ENCODE measurements at regions not wholly inside any gene's neighbourhood (a gene's known extent, or its start where the extent isn't known, plus 50 kb on each side); places are given as distances from the start of the nearest gene placed in this dataset.
A peak's percentile ranks its signal among the peaks of the same experiment; 100 is the strongest.

- TF ChIP-seq ELK4 (CRISPR knock-in tag; IDR thresholded peaks at IDR 0.05; ENCODE audit: borderline replicate concordance) (no peak), ZNF264 (CRISPR knock-in tag; IDR thresholded peaks at IDR 0.05) (peak; percentile 59; the same call in 1 of the 2 replicates), HNF4A (CRISPR knock-in tag; IDR thresholded peaks at IDR 0.05) (peak; percentile 91), PRDM10 (CRISPR knock-in tag; IDR thresholded peaks at IDR 0.05; ENCODE audit: low read depth) (0 out of 2 replicates have a peak, but pooled peaks have one; percentile 32), CBFB (CRISPR knock-in tag; IDR thresholded peaks at IDR 0.05) (no peak), ETV5 (CRISPR knock-in tag; IDR thresholded peaks at IDR 0.05; ENCODE audit: borderline replicate concordance) (peak; percentile 56; the same call in 1 of the 2 replicates), ZNF577 (CRISPR knock-in tag; IDR thresholded peaks at IDR 0.05; ENCODE audit: borderline replicate concordance, low read depth) (no peak), HNF4G (IDR thresholded peaks at IDR 0.05; ENCODE audit: borderline replicate concordance, low read depth, low read length) (peak; percentile 77; the same call in 1 of the 2 replicates), HNF4G (CRISPR knock-in tag; IDR thresholded peaks at IDR 0.05; ENCODE audit: borderline replicate concordance, low read depth) (peak; percentile 78; the same call in 1 of the 2 replicates), ZNF331 (CRISPR knock-in tag; IDR thresholded peaks at IDR 0.05) (peak; percentile 93), TCF7 (IDR thresholded peaks at IDR 0.05; ENCODE audit: low read depth) (0 out of 2 replicates have a peak, but pooled peaks have one; percentile 21), ZNF225 (CRISPR knock-in tag; IDR thresholded peaks at IDR 0.05) (no peak), SOX6 (IDR thresholded peaks at IDR 0.05) (no peak), SOX6 (CRISPR knock-in tag; IDR thresholded peaks at IDR 0.05) (peak; percentile 82), HCFC1 (IDR thresholded peaks at IDR 0.05; ENCODE audit: low read depth, low read length) (no peak), ZMYM4 (CRISPR knock-in tag; IDR thresholded peaks at IDR 0.05) (peak; percentile 86), BCL6 (CRISPR knock-in tag; IDR thresholded peaks at IDR 0.05) (peak; percentile 64), KLF15 (CRISPR knock-in tag; IDR thresholded peaks at IDR 0.05; ENCODE audit: borderline replicate concordance) (no peak), FOXA1 (IDR thresholded peaks at IDR 0.05) (0 out of 2 replicates have a peak, but pooled peaks have one; percentile 8), FOXA1 (CRISPR knock-in tag; IDR thresholded peaks at IDR 0.05) (peak; percentile 88), RAD51 (IDR thresholded peaks at IDR 0.05; ENCODE audit: borderline replicate concordance) (no peak), KMT2A (CRISPR knock-in tag; IDR thresholded peaks at IDR 0.05) (0 out of 2 replicates have a peak, but pooled peaks have one; percentile 39), PITX1 (CRISPR knock-in tag; IDR thresholded peaks at IDR 0.05) (peak; percentile 84; the same call in 1 of the 2 replicates), REPIN1 (CRISPR knock-in tag; IDR thresholded peaks at IDR 0.05; ENCODE audit: borderline replicate concordance, low read depth) (0 out of 2 replicates have a peak, but pooled peaks have one; percentile 59)
- TF ChIP-seq, protein P1, sequence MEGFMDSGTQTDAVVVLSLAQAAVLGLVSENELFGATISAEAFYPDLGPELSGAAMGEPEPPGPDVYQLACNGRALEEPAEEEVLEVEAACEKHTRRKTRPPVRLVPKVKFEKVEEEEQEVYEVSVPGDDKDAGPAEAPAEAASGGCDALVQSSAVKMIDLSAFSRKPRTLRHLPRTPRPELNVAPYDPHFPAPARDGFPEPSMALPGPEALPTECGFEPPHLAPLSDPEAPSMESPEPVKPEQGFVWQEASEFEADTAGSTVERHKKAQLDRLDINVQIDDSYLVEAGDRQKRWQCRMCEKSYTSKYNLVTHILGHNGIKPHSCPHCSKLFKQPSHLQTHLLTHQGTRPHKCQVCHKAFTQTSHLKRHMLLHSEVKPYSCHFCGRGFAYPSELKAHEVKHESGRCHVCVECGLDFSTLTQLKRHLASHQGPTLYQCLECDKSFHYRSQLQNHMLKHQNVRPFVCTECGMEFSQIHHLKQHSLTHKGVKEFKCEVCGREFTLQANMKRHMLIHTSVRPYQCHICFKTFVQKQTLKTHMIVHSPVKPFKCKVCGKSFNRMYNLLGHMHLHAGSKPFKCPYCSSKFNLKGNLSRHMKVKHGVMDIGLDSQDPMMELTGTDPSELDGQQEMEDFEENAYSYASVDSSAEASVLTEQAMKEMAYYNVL (CRISPR knock-in tag; IDR thresholded peaks at IDR 0.05; ENCODE audit: borderline replicate concordance) = peak; percentile 92
- TF ChIP-seq, protein P2, sequence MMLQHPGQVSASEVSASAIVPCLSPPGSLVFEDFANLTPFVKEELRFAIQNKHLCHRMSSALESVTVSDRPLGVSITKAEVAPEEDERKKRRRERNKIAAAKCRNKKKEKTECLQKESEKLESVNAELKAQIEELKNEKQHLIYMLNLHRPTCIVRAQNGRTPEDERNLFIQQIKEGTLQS (CRISPR knock-in tag; IDR thresholded peaks at IDR 0.05) = peak; percentile 97
These were observed 80.5 kb upstream of the MBNL2 start (continued) for GRCh38 chr13:97141564-97142005.
